Stimulated activated naive CD8-positive, alpha-beta T cell treated with anti-CD3 and anti-CD28 coated beads, Interleukin-15, amount 100 ng/mL, for 72 hours (primary cell): ENCODE measurements at regions not wholly inside any gene's neighbourhood (a gene's known extent, or its start where the extent isn't known, plus 50 kb on each side); places are given as distances from the start of the nearest gene placed in this dataset.
"Not testable (repeated sequence)": the region's sequence is repeated elsewhere in the genome, so short reads cannot be mapped to it uniquely, and the experiment has no call there.

ENCODE experiments used
- ATAC-seq: fragments of 150-1000 bp; cut with Tn5 transposase; 2 replicates; pipeline ENCODE4 v1.10.0; 2021; ENCODE audit warnings: mild to moderate bottlenecking, moderate library complexity
- DNase-seq, 2 donors: peaks; one replicate each; pipeline ENCODE4 v3.0.0; 2021 to 2022
- H3K27ac Mint-ChIP-seq, 2 donors: one replicate each; pipeline ENCODE4 v1.8.0; 2022; ENCODE audit warnings: mild to moderate bottlenecking in 2 of 2, mixed read lengths in 2 of 2, moderate library complexity in 2 of 2
- H3K27me3 Mint-ChIP-seq: one replicate; pipeline ENCODE4 v1.8.0; 2022; ENCODE audit warnings: mixed read lengths
- H3K4me1 Mint-ChIP-seq: one replicate; pipeline ENCODE4 v1.8.0; 2022; ENCODE audit warnings: mild to moderate bottlenecking, mixed read lengths
- H3K4me3 Mint-ChIP-seq, 2 donors: one replicate each; pipeline ENCODE4 v1.8.0; 2022; ENCODE audit warnings: mild to moderate bottlenecking in 2 of 2, mixed read lengths in 2 of 2, moderate library complexity in 1 of 2
- H3K9me3 Mint-ChIP-seq, 2 donors: one replicate each; pipeline ENCODE4 v1.8.0; 2022; ENCODE audit warnings: mixed read lengths in 2 of 2

DNA sequence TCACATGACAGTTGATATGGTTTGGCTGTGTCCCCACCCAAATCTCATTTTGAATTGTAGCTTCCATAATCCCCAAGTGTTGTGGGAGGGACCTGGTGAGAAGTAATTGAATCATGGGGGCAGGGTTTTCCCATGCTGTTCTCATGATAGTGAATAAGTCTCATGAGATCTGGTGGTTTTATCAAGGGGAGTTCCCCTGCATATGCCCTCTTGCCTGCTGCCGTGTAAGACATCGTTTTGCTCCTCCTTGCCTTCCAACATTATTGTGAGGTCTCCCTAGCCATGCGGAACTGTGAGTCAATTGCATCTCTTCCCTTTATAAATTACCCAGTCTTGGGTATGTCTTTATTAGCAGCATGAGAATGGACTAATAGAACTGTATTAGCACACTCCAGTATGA lies 382.4 kb upstream of the PODXL start:
- not testable (repeated sequence) for H3K27ac Mint-ChIP-seq, DNase-seq, H3K4me3 Mint-ChIP-seq, H3K9me3 Mint-ChIP-seq, H3K4me1 Mint-ChIP-seq, ATAC-seq
- H3K27me3 Mint-ChIP-seq: peaks cover 39% of the 10 kb centered on the region

DNA sequence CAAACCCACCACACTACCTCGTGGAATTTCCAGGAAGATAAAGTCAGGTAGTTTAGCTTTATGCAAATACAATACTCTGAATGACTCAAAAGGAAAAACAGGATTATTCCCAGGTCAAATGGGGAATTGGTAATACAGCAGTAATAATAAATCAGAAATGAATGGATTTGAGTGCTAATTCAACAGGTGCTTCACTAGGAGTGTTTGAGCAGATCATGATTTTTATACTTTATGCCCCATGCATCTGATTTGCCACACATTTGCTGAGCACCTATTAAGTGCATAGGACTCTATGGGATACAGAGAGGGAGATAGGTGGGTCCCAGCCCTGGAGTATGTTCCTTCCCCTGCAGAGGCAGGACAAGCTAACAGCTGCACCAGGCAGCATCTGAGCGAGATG lies 381.4 kb upstream of the PODXL start:
- Mint-ChIP-seq H3K9me3 (peaks cover 0 to 6% of the 10 kb centered on the region in 2 donors), H3K27ac (no peak overlapping the region), H3K4me1 (no peaks in the 10 kb centered on the region), H3K27me3 (peaks cover 37% of the 10 kb centered on the region), H3K4me3 (no peak overlapping the region)
- DNase-seq (no peak), ATAC-seq (no peak)

DNA sequence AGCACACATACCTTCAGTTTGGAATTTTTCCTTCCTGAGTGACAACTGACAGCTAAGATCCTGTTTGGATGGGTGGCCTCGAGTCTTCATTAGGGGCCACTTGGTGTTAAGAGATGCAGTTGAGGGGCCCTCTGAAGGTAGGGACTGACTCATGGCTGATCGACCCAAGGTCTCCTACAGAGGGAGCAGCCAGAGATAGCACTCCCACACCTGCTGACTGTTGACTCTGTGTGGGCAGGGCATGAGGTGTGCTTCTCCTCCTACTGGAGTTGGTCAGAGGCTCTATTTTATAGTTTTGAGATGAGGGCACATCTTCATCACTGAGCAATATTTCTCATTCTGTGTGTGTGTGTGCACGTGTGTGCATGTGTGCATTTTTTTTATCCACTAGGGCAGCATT lies 378.8 kb upstream of the PODXL start:
- H3K27ac Mint-ChIP-seq: no peak overlapping the region
- DNase-seq: no peak
- peaks cover 0 to 3% of the 10 kb centered on the region in 2 donors for H3K9me3 Mint-ChIP-seq
- H3K4me3 Mint-ChIP-seq: no peak overlapping the region
- peaks cover 25% of the 10 kb centered on the region for H3K27me3 Mint-ChIP-seq
- no peak for ATAC-seq
- H3K4me1 Mint-ChIP-seq: no peaks in the 10 kb centered on the region

DNA sequence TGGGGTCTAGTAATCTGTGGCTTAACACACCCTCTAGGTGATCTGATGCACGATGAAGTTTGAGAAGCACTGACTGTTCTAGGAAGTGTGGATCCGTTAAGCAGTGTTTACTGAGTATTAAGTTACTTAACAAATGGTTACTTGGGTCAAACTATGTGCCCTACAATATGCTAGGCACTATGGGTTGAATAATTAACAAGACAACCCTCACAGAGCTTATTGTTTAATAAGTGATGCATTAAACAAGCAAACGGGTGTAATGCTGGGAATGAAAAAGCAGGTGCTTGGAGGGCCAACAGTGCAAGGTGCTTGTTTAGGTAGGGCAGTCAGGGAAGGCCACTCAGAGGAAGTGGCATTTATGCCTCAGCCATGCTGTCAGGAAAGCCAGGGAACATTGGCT lies 378.0 kb upstream of the PODXL start:
- ATAC-seq: no peak

DNA sequence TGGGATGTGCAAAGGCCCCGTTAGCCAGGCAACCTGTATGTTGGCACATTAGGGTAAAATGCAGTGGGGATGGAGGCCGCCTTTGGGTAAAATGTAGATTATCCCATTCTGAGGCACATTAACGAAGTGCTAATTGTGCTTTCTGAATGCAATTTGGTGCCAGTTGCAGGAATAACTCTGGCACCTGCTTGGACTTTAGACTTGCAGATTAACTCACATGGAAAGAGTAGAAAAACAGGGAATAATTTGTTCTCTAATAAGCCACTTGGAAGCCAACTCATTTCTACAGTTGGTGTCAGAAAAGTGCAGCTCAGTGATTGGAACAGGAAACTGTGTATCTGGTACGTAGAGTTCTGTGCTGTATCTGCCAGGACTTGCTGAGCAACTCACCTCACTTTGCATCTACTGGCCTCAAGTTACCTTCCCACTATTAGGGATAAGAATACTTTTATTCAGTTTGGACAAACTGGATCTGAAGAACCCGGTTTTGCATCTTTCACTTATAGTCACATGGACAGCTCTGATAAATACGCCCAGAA lies 377.4 kb upstream of the PODXL start:
- ATAC-seq (no peak), DNase-seq (no peak)
- Mint-ChIP-seq H3K9me3 (no peaks in the 10 kb centered on the region), H3K4me1 (no peaks in the 10 kb centered on the region), H3K27me3 (peaks cover 25% of the 10 kb centered on the region), H3K4me3 (no peak overlapping the region), H3K27ac (no peak overlapping the region)

More for the DNA sequence above, 378.0 kb upstream of the PODXL start:
- no peak overlapping the region for H3K27ac Mint-ChIP-seq
- H3K9me3 Mint-ChIP-seq: no peaks in the 10 kb centered on the region
- no peak overlapping the region for H3K4me3 Mint-ChIP-seq
- no peak for DNase-seq
- peaks cover 25% of the 10 kb centered on the region for H3K27me3 Mint-ChIP-seq
- no peaks in the 10 kb centered on the region for H3K4me1 Mint-ChIP-seq

DNA sequence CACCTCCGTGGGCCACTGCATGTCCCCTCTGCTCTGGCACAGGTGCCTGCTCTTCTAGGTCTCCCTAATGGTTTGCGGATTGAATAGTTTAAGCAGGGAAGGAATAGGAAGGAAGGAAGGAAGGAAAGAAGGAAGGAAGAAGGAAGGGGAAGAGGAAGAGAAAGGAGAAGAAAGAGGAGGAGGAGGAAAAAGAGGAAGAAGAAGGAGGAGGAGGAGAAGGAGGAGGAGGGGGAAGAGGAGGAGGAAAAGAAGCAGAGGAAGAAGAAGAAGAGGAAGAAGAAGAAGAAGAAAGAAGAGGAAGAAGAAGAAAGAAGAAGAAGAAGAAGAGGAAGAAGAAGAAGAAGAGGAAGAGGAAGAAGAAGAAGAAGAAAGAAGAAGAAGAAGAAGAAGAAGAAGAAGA lies 376.8 kb upstream of the PODXL start:
- peaks cover 25% of the 10 kb centered on the region for H3K27me3 Mint-ChIP-seq
- not testable (repeated sequence) for H3K27ac Mint-ChIP-seq

GRCh38 chr7:131932271-131932670 lies 375.8 kb upstream of the PODXL start:
- no peaks in the 10 kb centered on the region for H3K4me1 Mint-ChIP-seq
- ATAC-seq (no peak), DNase-seq (no peak)
- H3K4me3 Mint-ChIP-seq: no peak overlapping the region
- H3K27me3 Mint-ChIP-seq: peaks cover 25% of the 10 kb centered on the region
- no peaks in the 10 kb centered on the region for H3K9me3 Mint-ChIP-seq
- H3K27ac Mint-ChIP-seq: no peak overlapping the region

More for the DNA sequence above, 376.8 kb upstream of the PODXL start:
- H3K4me3 Mint-ChIP-seq, ATAC-seq, H3K4me1 Mint-ChIP-seq, H3K9me3 Mint-ChIP-seq, DNase-seq: not testable (repeated sequence)

DNA sequence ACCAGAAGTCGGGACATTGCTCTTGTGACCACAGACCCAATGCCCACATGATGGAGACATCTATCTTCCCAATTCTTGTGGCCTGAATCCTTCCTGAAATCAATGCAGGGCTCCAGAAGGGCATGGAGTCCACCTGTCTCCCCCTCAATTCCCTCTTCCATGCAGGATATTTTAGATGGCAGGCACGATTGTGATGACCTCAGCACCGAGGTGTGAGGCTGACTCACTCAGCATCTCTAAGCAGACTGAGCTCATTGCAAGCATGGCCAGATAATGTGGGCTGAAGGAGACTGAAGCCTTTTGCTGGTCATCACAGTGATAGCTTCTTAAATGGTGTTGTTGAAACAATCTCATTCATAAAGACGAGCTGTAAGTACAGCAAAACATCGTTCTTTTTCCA lies 374.9 kb upstream of the PODXL start:
- Mint-ChIP-seq H3K27me3 (peaks cover 25% of the 10 kb centered on the region), H3K27ac (no peak overlapping the region), H3K4me3 (no peak overlapping the region), H3K9me3 (no peaks in the 10 kb centered on the region), H3K4me1 (no peaks in the 10 kb centered on the region)
- ATAC-seq (no peak), DNase-seq (no peak)

DNA sequence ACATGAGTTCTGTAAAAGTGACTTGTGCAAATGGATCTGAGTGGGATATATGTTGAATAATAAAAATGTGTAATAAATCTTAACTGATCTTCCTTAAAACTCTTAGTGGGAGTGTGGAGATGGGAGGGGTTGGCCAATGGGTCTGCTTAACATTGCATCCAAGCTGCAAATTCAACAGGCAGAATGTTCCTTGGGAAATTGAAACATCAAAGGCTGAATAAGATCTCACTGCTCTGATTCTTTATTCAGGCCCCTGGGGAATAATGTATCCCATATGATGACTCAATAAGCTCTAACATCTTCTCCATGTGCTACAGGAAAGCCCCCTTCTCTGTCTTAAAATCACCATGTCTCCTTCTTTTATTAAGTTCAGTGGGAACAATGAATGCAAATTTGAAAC lies 373.2 kb upstream of the PODXL start:
- no peak for DNase-seq
- peaks cover 14% of the 10 kb centered on the region for H3K27me3 Mint-ChIP-seq
- no peak overlapping the region for H3K27ac Mint-ChIP-seq
- no peaks in the 10 kb centered on the region for H3K4me1 Mint-ChIP-seq
- no peak for ATAC-seq
- H3K4me3 Mint-ChIP-seq: no peak overlapping the region
- H3K9me3 Mint-ChIP-seq: no peaks in the 10 kb centered on the region

DNA sequence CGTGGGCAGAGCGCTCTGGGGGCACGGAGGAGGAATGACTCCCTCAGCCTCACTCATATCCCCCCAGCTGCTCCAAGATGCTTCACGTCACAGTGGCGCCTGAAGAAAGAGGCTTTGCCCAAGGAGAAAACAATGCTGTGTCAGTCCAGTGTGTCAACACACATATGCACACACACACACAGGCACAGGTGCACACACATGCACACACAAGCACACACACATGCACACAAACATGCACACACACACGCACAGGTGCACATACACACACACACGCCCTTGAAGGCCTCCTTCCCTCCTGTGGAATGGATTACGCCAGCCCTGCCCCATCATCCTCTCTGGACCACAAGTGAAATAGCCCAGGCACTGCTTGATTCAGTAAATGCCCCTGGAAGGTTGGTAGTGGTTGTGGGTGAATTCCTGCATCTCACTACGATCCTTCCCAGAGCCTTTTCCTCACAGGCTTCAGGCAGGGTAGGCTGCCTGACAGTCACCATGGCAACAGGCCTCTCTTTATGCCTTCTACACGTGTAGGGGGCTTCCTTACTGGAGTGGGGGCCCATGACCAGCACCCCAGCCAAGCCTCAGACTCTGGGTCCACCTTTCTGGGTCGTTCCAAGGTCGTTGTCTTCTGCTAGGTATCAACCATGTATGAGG lies 371.5 kb upstream of the PODXL start:
- no peak for ATAC-seq

GRCh38 chr7:131925636-131926035 lies 369.2 kb upstream of the PODXL start:
- no peaks in the 10 kb centered on the region for H3K9me3 Mint-ChIP-seq
- H3K4me1 Mint-ChIP-seq: no peaks in the 10 kb centered on the region
- ATAC-seq: no peak
- no peak overlapping the region for H3K27ac Mint-ChIP-seq
- H3K27me3 Mint-ChIP-seq: peaks cover 6% of the 10 kb centered on the region
- H3K4me3 Mint-ChIP-seq: no peak overlapping the region
- DNase-seq: no peak

More for the DNA sequence above, 371.5 kb upstream of the PODXL start:
- H3K9me3 Mint-ChIP-seq: no peaks in the 10 kb centered on the region
- H3K27me3 Mint-ChIP-seq: peaks cover 8% of the 10 kb centered on the region
- no peak overlapping the region for H3K4me3 Mint-ChIP-seq
- no peak overlapping the region for H3K27ac Mint-ChIP-seq
- no peak for DNase-seq
- H3K4me1 Mint-ChIP-seq: no peaks in the 10 kb centered on the region

DNA sequence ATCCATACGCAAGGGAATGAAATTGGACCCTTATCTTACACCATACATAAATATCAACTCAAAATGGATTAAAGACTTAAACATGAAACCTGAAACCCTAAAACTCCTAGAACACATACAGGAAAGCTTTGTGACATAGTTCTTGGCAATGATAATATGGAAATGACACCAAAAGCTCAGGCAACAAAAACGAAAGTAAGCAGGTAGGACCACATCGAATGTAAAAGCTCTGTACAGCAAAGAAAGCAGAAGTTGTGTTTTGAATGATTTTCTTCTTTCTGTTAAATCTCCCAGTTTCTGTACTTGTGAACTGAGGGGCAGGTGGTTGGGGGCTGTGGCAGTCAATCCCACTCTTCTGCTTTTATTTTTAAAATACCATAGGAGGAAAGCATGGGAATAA lies 368.4 kb upstream of the PODXL start:
- Mint-ChIP-seq H3K27me3 (peaks cover 2% of the 10 kb centered on the region), H3K4me1 (no peaks in the 10 kb centered on the region)

DNA sequence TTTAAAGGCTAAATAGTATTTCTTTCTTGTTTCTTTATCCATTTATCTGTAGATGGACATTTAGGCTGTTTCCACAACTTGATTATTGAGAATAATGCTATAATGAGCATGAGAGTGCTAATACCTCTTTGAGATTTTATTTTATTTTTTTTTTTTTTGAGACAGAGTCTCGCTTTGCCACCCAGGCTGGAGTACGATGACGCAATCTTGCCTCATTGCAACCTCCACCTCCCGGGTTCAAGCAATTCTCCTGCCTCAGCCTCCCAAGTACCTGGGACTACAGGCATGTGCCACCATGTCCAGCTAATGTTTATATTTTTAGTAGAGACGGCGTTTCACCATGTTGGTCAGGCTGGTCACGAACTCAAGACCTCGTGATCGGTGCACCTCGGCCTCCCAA lies 366.5 kb upstream of the PODXL start:
- H3K9me3 Mint-ChIP-seq, H3K4me1 Mint-ChIP-seq: not testable (repeated sequence)

More for the DNA sequence above, 368.4 kb upstream of the PODXL start:
- ATAC-seq: no peak
- Mint-ChIP-seq H3K9me3 (no peaks in the 10 kb centered on the region), H3K27ac (no peak overlapping the region), H3K4me3 (no peak overlapping the region)
- DNase-seq: no peak

GRCh38 chr7:131921016-131921415 lies 364.6 kb upstream of the PODXL start:
- H3K27me3 Mint-ChIP-seq: no peaks in the 10 kb centered on the region
- H3K4me1 Mint-ChIP-seq: no peaks in the 10 kb centered on the region
- ATAC-seq (no peak), DNase-seq (no peak)
- no peak overlapping the region for H3K27ac Mint-ChIP-seq
- H3K4me3 Mint-ChIP-seq: no peak overlapping the region
- H3K9me3 Mint-ChIP-seq: no peaks in the 10 kb centered on the region

More for the DNA sequence above, 366.5 kb upstream of the PODXL start:
- not testable (repeated sequence) for ATAC-seq, H3K27me3 Mint-ChIP-seq, H3K27ac Mint-ChIP-seq, H3K4me3 Mint-ChIP-seq, DNase-seq

- Mint-ChIP-seq H3K9me3 (no peaks in the 10 kb centered on the region), H3K4me1 (no peaks in the 10 kb centered on the region), H3K27me3 (no peaks in the 10 kb centered on the region), H3K4me3 (no peak overlapping the region), H3K27ac (no peak overlapping the region)
- DNase-seq: no peak
- no peak for ATAC-seq
Observed at GRCh38 chr7:131919920-131920709, 363.7 kb upstream of the PODXL start.

- Mint-ChIP-seq H3K27me3 (peaks cover 67% of the 10 kb centered on the region), H3K4me1 (no peaks in the 10 kb centered on the region), H3K9me3 (peaks cover 13 to 15% of the 10 kb centered on the region in 2 donors), H3K27ac (no peak overlapping the region), H3K4me3 (no peak overlapping the region)
- ATAC-seq (no peak), DNase-seq (no peak)
Observed at GRCh38 chr7:131911112-131911511, 354.7 kb upstream of the PODXL start.
